Natural killer cell treated with Interleukin-12 subunit alpha and Interleukin-12 subunit beta and Interleukin-15 and Interleukin-18, amount 100 ng/mL, for 72 hours (primary cell): ENCODE measurements at regions not wholly inside any gene's neighbourhood (a gene's known extent, or its start where the extent isn't known, plus 50 kb on each side); places are given as distances from the start of the nearest gene placed in this dataset.
A peak's percentile ranks its signal among the peaks of the same experiment; 100 is the strongest.

Experiments used
- ATAC-seq, 2 donors: fragments of 150-1000 bp; cut with Tn5 transposase in 1 of 2; sonication (Bioruptor Pico), chemical (Tn5 transposase) in 1 of 2; 2 replicates each; pipeline ENCODE4 v1.10.0; 2021
- DNase-seq: peaks from one replicate; pipeline ENCODE4 v3.0.0; 2022; ENCODE audit warnings: low spot score
- H3K27ac Mint-ChIP-seq, 2 donors: 1 replicate in 1 of 2; 2 replicates in 1 of 2; pipeline ENCODE4 v1.8.0; 2022; ENCODE audit warnings: mixed read lengths in 2 of 2, mild to moderate bottlenecking in 1 of 2, moderate library complexity in 1 of 2
- H3K27me3 Mint-ChIP-seq, 2 donors: 1 replicate in 1 of 2; 2 replicates in 1 of 2; pipeline ENCODE4 v1.8.0; 2022; ENCODE audit warnings: mixed read lengths in 2 of 2
- H3K36me3 Mint-ChIP-seq: one replicate; pipeline ENCODE4 v1.8.0; 2022; ENCODE audit warnings: mixed read lengths
- H3K4me1 Mint-ChIP-seq, 2 donors: 1 replicate in 1 of 2; 2 replicates in 1 of 2; pipeline ENCODE4 v1.8.0; 2022; ENCODE audit warnings: low read depth in 2 of 2, mixed read lengths in 2 of 2, mild to moderate bottlenecking in 1 of 2
- H3K4me3 Mint-ChIP-seq: one replicate; pipeline ENCODE4 v1.8.0; 2022; ENCODE audit warnings: mixed read lengths
- H3K9me3 Mint-ChIP-seq: 2 replicates; pipeline ENCODE4 v1.8.0; 2022; ENCODE audit warnings: mixed read lengths

DNA sequence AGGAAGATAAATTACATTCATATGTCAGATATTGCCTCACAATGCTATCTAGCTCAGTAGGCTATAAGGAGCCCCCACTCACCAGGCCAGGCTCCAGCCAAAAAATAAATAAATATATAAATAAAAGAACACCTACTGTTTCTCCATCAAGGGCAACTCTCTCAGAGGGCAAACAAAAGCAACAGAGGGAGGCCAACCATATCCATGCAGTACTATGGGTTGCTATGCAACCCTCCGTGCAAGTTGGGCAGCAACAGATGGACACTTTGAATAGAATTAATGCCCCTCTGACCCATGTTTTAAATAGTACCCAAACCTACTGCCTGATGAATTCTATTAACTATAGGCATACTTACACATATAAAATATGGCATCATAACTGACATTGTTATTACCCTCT, 279.8 kb upstream of the EDNRB start:
- Mint-ChIP-seq H3K4me3 (no peak overlapping the region), H3K4me1 (no peaks in the 10 kb centered on the region), H3K36me3 (no peaks in the 10 kb centered on the region), H3K9me3 (no peaks in the 10 kb centered on the region), H3K27me3 (no peaks in the 10 kb centered on the region), H3K27ac (no peak overlapping the region)
- DNase-seq (no peak), ATAC-seq (no peak)

DNA sequence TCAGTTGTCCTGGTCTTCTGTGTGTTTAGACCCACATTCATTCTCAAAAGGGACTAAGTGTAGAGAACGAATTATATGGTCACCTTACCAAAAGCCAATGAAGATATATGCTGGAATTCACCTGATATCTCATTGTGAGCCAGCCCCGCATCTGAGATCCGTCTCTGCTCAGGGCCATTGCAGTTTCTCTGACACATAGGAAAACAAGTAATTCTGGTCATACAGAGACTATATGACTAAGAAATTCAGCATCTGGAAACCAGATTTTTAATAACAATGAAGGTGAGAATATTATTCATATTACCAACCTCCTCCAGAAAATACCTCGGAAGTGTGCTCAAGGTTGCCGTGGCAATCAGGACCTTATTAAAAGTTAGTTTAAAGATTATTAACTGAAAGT, 278.6 kb upstream of the EDNRB start:
- H3K4me3 Mint-ChIP-seq, result no peak overlapping the region
- no peaks in the 10 kb centered on the region for H3K27me3 Mint-ChIP-seq
- no peaks in the 10 kb centered on the region for H3K4me1 Mint-ChIP-seq
- H3K36me3 Mint-ChIP-seq, result no peaks in the 10 kb centered on the region
- no peaks in the 10 kb centered on the region for H3K9me3 Mint-ChIP-seq
- H3K27ac Mint-ChIP-seq, result no peak overlapping the region
- ATAC-seq, result no peak
- no peak for DNase-seq

DNA sequence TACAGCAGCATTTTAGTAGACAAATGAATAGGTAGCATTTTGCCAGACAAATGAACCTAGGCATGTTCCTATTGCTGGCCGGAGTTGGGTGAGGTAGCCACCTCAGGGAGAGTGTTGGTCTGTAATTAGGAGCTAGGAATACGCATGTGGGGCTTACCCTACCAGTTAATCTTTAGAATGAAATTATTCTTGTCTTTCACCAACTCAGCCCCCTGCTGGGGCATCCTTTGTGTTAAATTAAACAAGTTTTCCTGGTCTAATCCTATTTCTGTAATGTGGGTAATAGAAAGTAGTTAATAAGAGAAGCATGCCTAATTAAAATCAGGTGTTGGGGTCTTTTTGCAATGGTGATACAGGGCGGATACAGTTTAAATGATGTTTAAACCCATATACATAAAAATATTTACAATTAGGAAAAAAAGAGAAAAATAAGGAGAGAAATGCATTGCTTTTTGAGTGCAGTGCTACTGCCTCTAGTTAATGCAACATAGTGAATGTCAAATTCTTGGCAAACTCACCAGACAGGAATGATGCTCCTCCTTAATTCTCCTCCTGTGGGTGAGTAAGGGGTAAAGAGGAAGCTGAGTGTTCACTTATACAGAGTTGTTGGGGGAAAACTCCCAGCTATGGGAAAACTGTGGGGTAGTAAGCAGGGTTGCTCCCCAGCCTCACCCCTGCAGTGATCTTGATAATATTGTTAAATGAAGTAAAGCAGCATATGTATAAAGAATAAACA, 276.4 kb upstream of the EDNRB start:
- H3K27ac Mint-ChIP-seq, result no peak overlapping the region
- no peak for DNase-seq
- no peaks in the 10 kb centered on the region for H3K27me3 Mint-ChIP-seq
- no peak overlapping the region for H3K4me3 Mint-ChIP-seq
- ATAC-seq, result no peak
- no peaks in the 10 kb centered on the region for H3K9me3 Mint-ChIP-seq
- H3K4me1 Mint-ChIP-seq, result no peaks in the 10 kb centered on the region
- H3K36me3 Mint-ChIP-seq, result no peaks in the 10 kb centered on the region

DNA sequence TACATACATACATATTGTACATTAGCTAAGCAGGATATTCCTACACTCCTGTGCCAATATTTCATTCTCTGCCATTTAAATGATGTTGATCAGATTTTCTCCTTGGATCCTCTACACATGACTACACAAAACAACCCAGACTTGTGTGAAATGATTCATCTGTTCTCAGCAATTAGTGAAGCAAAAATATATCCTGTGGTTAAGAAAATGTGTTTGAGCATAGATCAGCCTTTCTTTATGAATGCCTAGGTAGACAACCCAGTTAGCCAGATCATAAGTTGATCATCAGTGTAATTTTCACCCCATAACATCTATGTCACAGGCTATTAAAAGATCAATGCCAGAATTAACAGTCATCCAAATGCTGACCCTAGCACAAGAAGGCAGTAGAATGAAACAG, 275.2 kb upstream of the EDNRB start:
- H3K4me3 Mint-ChIP-seq, result no peak overlapping the region
- H3K4me1 Mint-ChIP-seq, result no peaks in the 10 kb centered on the region
- no peaks in the 10 kb centered on the region for H3K36me3 Mint-ChIP-seq
- no peaks in the 10 kb centered on the region for H3K9me3 Mint-ChIP-seq
- ATAC-seq, result no peak
- H3K27ac Mint-ChIP-seq, result no peak overlapping the region
- no peaks in the 10 kb centered on the region for H3K27me3 Mint-ChIP-seq
- no peak for DNase-seq

DNA sequence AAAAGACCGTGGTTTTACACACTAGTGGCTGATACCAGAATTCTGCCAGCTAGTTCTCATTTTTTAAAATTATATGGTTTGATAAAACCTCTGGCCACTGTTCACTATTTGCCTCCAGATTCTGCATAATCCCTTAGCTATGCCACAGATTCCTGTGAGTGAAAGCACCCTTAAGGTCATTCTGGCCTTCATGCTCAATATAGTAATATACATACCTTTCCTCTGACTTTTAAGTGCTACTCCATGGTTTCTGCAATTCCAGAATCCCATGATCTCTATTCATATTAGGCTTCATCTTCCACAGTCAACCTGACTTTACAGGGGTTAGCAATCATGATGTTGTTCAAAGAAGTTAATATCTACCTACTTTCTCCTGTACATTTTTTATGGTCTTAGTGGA, 274.1 kb upstream of the EDNRB start:
- H3K36me3 Mint-ChIP-seq, result no peaks in the 10 kb centered on the region
- H3K27ac Mint-ChIP-seq, result no peak overlapping the region
- H3K4me3 Mint-ChIP-seq, result no peak overlapping the region
- DNase-seq (no peak), ATAC-seq (no peak)
- no peaks in the 10 kb centered on the region for H3K27me3 Mint-ChIP-seq
- no peaks in the 10 kb centered on the region for H3K4me1 Mint-ChIP-seq
- H3K9me3 Mint-ChIP-seq, result no peaks in the 10 kb centered on the region

DNA sequence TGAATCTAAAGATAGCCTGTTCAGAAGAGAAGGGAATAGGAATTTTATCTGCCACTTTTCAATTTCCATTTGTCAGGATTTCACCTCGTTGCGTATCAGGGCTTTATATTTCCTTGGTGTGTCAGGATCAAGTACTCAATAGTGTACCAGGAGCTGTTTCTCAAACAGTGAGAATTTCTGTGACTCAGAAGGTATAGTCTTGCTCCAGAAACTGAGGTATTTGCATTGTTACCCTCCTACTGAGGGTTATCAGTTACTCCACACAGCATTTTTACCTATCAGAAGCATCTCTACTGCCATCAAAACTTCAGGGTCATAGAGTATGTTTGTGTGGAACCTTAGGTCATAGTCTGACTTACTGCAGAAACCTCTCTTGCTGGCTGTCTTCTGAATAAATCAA, 271.7 kb upstream of the EDNRB start:
- ATAC-seq, result no peak
- H3K27ac Mint-ChIP-seq, result no peak overlapping the region
- no peak for DNase-seq
- no peaks in the 10 kb centered on the region for H3K4me1 Mint-ChIP-seq
- H3K27me3 Mint-ChIP-seq, result no peaks in the 10 kb centered on the region
- H3K4me3 Mint-ChIP-seq, result no peak overlapping the region
- H3K36me3 Mint-ChIP-seq, result no peaks in the 10 kb centered on the region
- no peaks in the 10 kb centered on the region for H3K9me3 Mint-ChIP-seq

DNA sequence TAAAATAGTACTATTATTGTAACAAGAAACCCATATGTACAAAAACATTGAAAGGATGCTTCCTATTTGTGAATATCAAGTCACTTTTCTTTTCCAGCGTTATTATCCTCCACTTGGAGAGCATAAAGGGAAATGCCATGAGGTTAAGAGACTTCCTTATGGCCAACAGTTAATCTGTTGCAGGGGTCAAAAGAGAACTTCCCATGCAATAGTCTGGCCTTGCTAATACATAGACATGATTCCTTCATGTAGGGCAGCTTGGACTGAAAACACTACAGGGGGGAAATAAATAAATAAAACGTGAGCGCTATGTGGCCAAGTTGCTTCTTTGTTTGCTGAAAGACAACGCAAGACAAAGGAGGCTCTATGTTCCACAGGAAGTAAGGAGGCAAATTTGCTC, 269.1 kb upstream of the EDNRB start:
- H3K9me3 Mint-ChIP-seq, result no peaks in the 10 kb centered on the region
- ATAC-seq (no peak), DNase-seq (no peak)
- no peaks in the 10 kb centered on the region for H3K36me3 Mint-ChIP-seq
- H3K27ac Mint-ChIP-seq, result no peak overlapping the region
- H3K27me3 Mint-ChIP-seq, result no peaks in the 10 kb centered on the region
- no peak overlapping the region for H3K4me3 Mint-ChIP-seq
- H3K4me1 Mint-ChIP-seq, result no peaks in the 10 kb centered on the region

DNA sequence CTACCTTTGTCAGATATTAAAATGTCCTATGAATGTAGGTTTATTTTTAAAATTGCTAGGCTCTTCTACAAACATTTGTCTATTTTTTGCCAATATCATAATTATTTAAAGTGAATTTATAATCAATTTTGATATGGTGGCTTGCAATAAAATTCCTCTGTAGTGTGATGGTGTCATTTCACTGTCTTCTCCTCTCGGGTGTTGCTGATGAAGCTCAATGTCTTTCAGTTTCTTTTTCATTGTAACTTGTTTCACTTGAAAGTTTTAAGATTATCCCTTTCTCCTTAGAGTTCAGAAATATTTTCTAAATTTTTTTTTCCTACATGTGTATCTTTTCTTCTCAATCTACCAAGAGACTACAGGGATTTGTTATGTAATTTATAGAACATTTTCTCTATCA, 267.1 kb upstream of the EDNRB start:
- H3K27me3 Mint-ChIP-seq, result no peaks in the 10 kb centered on the region
- no peak for DNase-seq
- H3K9me3 Mint-ChIP-seq, result no peaks in the 10 kb centered on the region
- ATAC-seq, result no peak
- no peak overlapping the region for H3K27ac Mint-ChIP-seq
- no peaks in the 10 kb centered on the region for H3K36me3 Mint-ChIP-seq
- H3K4me1 Mint-ChIP-seq, result no peaks in the 10 kb centered on the region
- H3K4me3 Mint-ChIP-seq, result no peak overlapping the region

DNA sequence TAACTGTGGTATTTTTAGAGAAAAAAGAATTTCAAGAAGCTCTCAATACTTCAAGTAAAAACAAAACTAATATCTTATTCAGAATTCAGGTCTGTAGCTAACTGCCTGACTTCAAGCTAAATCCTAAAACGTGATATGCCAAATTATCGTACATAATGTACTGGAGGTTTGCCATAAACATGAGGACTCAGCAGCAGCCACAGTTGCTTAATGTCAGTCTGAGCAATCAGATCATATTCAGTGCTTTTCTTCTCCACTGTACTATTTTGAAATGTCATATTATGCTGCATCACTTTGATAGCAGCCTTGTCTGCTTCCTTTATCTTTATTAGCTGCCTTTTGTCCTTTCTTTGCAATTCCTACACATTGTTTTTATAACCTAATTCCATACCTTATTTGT, 265.1 kb upstream of the EDNRB start:
- H3K9me3 Mint-ChIP-seq, result peaks cover 2% of the 10 kb centered on the region
- H3K4me1 Mint-ChIP-seq, result no peaks in the 10 kb centered on the region
- no peaks in the 10 kb centered on the region for H3K36me3 Mint-ChIP-seq
- ATAC-seq (no peak), DNase-seq (no peak)
- no peak overlapping the region for H3K27ac Mint-ChIP-seq
- no peaks in the 10 kb centered on the region for H3K27me3 Mint-ChIP-seq
- H3K4me3 Mint-ChIP-seq, result no peak overlapping the region

DNA sequence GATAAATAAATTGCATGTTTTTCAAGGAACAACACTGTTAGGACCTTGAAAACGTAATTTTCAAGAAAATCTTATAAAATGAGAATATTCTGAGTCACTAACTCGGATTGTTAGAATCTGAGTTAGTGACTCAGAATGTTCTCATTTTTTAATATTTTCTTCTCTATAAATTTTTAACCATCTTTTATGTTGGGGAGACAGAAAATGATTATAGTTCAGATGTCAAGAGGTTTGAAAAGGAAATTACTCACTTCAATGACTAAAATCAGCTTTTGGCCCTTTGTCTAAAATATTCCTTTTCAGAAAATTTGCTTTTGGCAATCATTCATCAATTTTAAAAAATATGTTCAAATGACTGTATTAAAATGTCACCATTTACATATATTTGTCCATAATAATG, 264.2 kb upstream of the EDNRB start:
- Mint-ChIP-seq H3K27ac (no peak overlapping the region), H3K4me1 (no peaks in the 10 kb centered on the region), H3K36me3 (no peaks in the 10 kb centered on the region), H3K9me3 (peaks cover 2% of the 10 kb centered on the region), H3K4me3 (no peak overlapping the region), H3K27me3 (no peaks in the 10 kb centered on the region)
- DNase-seq, result no peak
- ATAC-seq, result no peak

DNA sequence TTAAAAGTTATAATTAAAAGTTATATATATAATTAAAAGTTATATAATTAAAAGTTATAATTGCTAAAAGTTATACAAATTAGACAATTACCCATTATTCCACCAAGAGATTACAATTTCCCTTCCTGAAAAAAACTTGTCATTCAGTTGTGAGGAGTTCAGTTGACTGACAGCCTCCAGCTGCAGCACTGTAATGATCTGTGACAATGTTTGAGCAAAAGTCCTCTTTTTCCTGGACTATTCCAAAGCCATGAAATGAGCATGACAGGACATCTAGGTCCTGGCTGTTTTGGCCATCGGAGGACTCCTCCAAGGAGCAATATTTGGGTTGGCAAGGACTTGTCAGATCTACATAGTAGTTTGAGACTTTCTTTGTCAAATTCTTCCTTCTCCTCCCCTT, 258.7 kb upstream of the EDNRB start:
- no peak overlapping the region for H3K4me3 Mint-ChIP-seq
- H3K4me1 Mint-ChIP-seq, result no peaks in the 10 kb centered on the region
- no peak overlapping the region for H3K27ac Mint-ChIP-seq
- peaks cover 2% of the 10 kb centered on the region for H3K9me3 Mint-ChIP-seq
- no peaks in the 10 kb centered on the region for H3K36me3 Mint-ChIP-seq
- ATAC-seq (no peak), DNase-seq (no peak)
- no peaks in the 10 kb centered on the region for H3K27me3 Mint-ChIP-seq

DNA sequence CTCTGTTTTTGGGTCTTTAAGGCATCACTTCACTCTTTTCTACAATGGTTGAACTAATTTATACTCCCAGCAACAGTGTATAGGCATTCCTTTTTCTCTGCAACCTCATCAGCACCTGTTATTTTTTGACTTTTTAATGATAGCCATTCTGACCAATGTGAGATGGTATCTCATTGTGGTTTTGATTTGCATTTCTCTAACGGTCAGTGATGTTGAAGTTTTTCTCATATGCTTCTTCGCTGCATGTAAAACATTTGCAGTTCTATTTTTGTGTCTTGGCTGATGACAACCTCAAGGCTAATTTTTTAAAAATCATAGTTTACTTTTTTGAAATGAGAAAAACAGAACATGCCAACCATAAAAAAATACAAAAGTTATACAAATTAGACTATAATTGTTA, 258.2 kb upstream of the EDNRB start:
- no peak for ATAC-seq
- no peaks in the 10 kb centered on the region for H3K4me1 Mint-ChIP-seq
- no peaks in the 10 kb centered on the region for H3K36me3 Mint-ChIP-seq
- H3K27me3 Mint-ChIP-seq, result no peaks in the 10 kb centered on the region
- H3K9me3 Mint-ChIP-seq, result peaks cover 2% of the 10 kb centered on the region
- no peak overlapping the region for H3K27ac Mint-ChIP-seq
- H3K4me3 Mint-ChIP-seq, result no peak overlapping the region
- DNase-seq, result no peak

DNA sequence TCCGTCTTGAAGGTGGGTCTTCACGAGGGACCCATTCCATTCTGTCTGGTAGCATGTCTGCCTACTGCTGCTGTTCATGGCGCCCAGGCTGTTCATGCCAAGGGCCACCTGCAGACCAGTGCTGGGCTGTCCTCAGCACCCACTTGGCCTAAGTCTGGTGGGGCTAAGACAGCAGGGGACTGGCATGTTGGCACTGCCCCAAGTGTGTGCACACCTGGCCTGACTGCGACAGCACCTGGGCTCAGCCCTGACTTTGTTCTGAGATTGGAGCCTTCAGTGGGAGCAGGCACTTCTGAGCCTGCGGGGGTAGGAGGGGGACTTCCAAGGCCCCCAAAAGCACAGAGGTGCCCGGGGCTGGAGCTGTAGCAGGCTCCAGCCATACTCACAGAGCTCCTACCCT, 250.8 kb upstream of the EDNRB start:
- Mint-ChIP-seq H3K27ac (no peak overlapping the region), H3K27me3 (no peaks in the 10 kb centered on the region), H3K4me3 (no peak overlapping the region), H3K9me3 (no peaks in the 10 kb centered on the region), H3K36me3 (no peaks in the 10 kb centered on the region), H3K4me1 (no peaks in the 10 kb centered on the region)
- ATAC-seq (peak; percentile 51 to 59), DNase-seq (no peak)

DNA sequence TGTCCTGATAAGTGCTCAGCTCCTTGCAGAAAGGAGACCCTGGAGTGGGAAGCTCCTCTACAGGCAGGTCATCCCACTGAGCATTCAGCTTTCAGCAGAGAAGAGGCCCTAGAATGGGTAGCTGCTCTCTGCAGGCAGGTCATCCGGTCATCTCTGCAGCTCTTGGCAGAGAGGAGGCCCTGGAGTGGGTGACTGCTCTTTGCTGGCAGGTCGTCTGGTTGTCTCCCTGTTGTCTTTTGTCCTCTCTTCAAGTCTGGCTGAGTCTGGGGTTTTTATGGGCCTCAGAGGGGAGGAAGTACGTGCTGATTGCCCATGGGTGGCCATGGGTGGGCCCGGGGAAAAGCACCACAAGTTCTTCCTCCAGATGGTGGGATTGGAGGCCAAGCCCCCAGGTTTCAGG, 250.3 kb upstream of the EDNRB start:
- H3K27ac Mint-ChIP-seq, result no peak overlapping the region
- ATAC-seq (no peak), DNase-seq (no peak)
- no peaks in the 10 kb centered on the region for H3K27me3 Mint-ChIP-seq
- H3K4me1 Mint-ChIP-seq, result no peaks in the 10 kb centered on the region
- no peak overlapping the region for H3K4me3 Mint-ChIP-seq
- H3K36me3 Mint-ChIP-seq, result no peaks in the 10 kb centered on the region
- no peaks in the 10 kb centered on the region for H3K9me3 Mint-ChIP-seq

DNA sequence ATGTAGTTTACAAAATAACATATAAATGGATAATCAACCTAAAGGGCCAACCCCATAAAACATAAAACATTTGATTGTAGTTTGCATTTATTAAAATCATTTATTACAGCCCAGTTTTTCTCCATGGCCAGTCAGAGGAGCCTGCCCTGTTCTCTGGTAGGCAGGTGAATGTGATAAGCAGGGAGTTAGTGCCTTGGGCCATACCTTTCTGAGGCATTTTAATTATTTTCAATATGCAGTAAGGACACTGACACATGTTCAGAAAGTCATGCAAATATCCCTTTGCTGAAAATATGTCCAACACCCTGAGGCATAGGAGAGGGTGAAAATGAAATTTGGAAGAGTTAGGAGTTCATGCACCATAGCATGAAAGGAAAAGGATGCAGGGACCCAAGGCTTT, 242.6 kb upstream of the EDNRB start:
- Mint-ChIP-seq H3K36me3 (no peaks in the 10 kb centered on the region), H3K9me3 (peaks cover 3% of the 10 kb centered on the region), H3K4me1 (no peaks in the 10 kb centered on the region), H3K27me3 (no peaks in the 10 kb centered on the region), H3K27ac (no peak overlapping the region), H3K4me3 (no peak overlapping the region)
- DNase-seq (no peak), ATAC-seq (no peak)
